ENCODE measurements at regions not wholly inside any gene's neighbourhood (a gene's known extent, or its start where the extent isn't known, plus 50 kb on each side); places are given as distances from the start of the nearest gene placed in this dataset.

DNA sequence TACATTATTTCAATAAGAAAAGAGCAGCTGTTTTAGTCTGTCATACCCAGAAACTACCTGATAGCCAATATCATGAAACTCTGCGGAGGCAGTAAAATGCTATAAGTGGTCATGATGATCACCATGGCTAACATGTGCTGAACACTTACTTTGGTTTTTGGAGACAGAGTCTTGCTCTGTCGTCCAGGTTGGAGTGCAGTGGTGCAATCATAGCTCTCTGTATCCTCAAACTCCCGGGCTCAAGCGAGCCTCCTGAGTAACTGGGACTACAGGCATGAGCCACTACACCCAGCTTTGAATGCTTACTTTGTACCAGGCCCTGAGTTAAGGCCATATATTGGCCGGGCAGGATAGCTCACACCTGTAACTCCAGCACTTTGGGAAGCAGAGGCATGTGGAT is 101.2 kb upstream of the DHX40 start:
- POLR2A ChIA-PET: interaction anchor here (0.7 kb wide), 1 partner anchor 10 kb away, joined by 4 read pairs; no protein-coding TSS in a partner anchor
- TF ChIP-seq CTCF (IDR thresholded peaks at IDR 0.05; ENCODE audit: low read depth, low read length): no peak
- Histone ChIP-seq H3K9me3 (ENCODE audit: control insufficient read depth, insufficient read depth, low read length) (no peaks in the 10 kb centered on the region), H3K4me3 (ENCODE audit: low read depth, low read length) (no peak overlapping the region), H3K27me3 (ENCODE audit: control insufficient read depth, insufficient read depth, low read length) (peaks cover 8% of the 10 kb centered on the region), H3K27ac (ENCODE audit: low read depth, low read length) (no peak overlapping the region)
- no peak for DNase-seq (ENCODE audit: low read depth, low spot score)
- CTCF ChIA-PET: no interaction called here

DNA sequence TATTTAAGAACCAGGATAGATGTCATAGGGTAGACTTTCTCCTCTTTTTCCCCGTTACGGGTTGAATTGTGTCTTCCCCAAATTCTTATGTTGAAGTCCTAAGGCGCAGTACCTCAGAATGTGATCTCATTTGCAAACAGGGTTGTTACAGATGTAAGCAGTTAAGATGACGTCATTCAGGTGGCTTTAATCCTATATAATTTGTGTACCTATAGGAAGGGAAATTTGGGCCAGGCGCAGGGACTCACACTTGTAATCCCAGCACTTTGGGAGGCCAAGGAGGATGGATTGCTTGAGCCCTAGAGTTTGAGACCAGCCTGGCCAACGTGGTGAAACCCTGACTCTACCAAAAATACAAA is 99.5 kb upstream of the DHX40 start:
- Histone ChIP-seq H3K27ac (ENCODE audit: low read depth, low read length) (no peak overlapping the region), H3K27me3 (ENCODE audit: control insufficient read depth, insufficient read depth, low read length) (peaks cover 8% of the 10 kb centered on the region), H3K9me3 (ENCODE audit: control insufficient read depth, insufficient read depth, low read length) (no peaks in the 10 kb centered on the region), H3K4me3 (ENCODE audit: low read depth, low read length) (no peak overlapping the region)
- TF ChIP-seq CTCF (IDR thresholded peaks at IDR 0.05; ENCODE audit: low read depth, low read length): no peak
- POLR2A ChIA-PET: no interaction called here
- CTCF ChIA-PET: interaction anchor here (0.7 kb wide), 1 partner anchor 1358 kb away, joined by 6 read pairs; no protein-coding TSS in a partner anchor
- DNase-seq (ENCODE audit: low read depth, low spot score): no peak

- no peak for DNase-seq (ENCODE audit: low read depth, low spot score)
- CTCF ChIA-PET: no interaction called here
- H3K27me3 ChIP-seq (ENCODE audit: control insufficient read depth, insufficient read depth, low read length): peaks cover 3% of the 10 kb centered on the region
- H3K9me3 ChIP-seq (ENCODE audit: control insufficient read depth, insufficient read depth, low read length): no peaks in the 10 kb centered on the region
- H3K4me3 ChIP-seq (ENCODE audit: low read depth, low read length): no peak overlapping the region
- H3K27ac ChIP-seq (ENCODE audit: low read depth, low read length): no peak overlapping the region
- no peak for TF ChIP-seq CTCF (IDR thresholded peaks at IDR 0.05; ENCODE audit: low read depth, low read length)
- POLR2A ChIA-PET: no interaction called here
Observed at GRCh38 chr17:59466946-59467801, 98.2 kb upstream of the DHX40 start.

DNA sequence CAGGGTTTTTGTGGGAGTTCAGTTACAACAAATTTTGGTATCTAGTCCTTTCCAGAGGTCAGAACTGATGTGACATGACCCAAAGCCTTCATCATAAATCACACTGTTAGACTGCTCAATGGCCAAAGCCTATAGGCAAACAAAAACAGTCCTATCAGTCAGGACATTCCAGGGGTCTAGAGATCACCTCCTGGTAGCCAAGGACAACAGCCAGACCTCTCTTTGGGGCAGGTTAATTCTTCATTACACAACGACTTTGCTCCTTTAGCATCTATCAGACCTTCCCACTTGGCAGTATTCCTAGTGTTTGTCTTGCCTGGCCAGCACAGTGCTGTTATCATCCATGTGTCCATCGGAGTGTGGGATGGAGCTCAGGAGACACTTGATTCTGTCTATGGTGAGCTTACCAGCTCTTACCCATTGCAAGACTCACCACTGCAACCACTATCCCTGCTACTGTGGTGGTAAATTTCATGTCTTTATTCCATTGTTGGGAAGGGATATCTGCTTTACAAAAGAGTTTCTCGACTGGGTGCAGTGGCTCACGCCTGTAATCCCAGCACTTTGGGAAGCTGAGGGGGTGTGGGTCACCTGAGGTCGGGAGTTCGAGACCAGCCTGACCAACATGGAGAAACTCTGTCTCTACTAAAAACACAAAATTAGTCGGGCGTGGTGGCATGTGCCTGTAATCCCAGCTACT is 95.5 kb upstream of the DHX40 start:
- Histone ChIP-seq H3K4me3 (ENCODE audit: low read depth, low read length) (no peak overlapping the region), H3K9me3 (ENCODE audit: control insufficient read depth, insufficient read depth, low read length) (no peaks in the 10 kb centered on the region), H3K27me3 (ENCODE audit: control insufficient read depth, insufficient read depth, low read length) (peaks cover 3% of the 10 kb centered on the region), H3K27ac (ENCODE audit: low read depth, low read length) (no peak overlapping the region)
- TF ChIP-seq CTCF (IDR thresholded peaks at IDR 0.05; ENCODE audit: low read depth, low read length): no peak
- CTCF ChIA-PET: interaction anchor here (1.4 kb wide), 1 partner anchor 159 kb away, joined by 4 read pairs; no protein-coding TSS in a partner anchor
- POLR2A ChIA-PET: no interaction called here
- no peak for DNase-seq (ENCODE audit: low read depth, low spot score)
